Fibroblast of lung (primary cell): ENCODE measurements at regions not wholly inside any gene's neighbourhood (a gene's known extent, or its start where the extent isn't known, plus 50 kb on each side); places are given as distances from the start of the nearest gene placed in this dataset.

Source experiments
- CTCF ChIP-seq, 2 donors: IDR thresholded peaks in 1 of 2; conservative IDR thresholded peaks in 1 of 2; 1 replicate in 1 of 2; 2 replicates in 1 of 2; pipeline ENCODE4 v1.5.1; 2011 to 2012; ENCODE audit warnings: low read length in 2 of 2, control low read depth in 1 of 2, inconsistent platforms in 1 of 2, low read depth in 1 of 2, mild to moderate bottlenecking in 1 of 2
- EZH2 ChIP-seq: IDR thresholded peaks from 2 replicates; pipeline ENCODE4 v1.5.1; 2012; ENCODE audit warnings: low read length, control low read depth, mild to moderate bottlenecking; ENCODE audit errors: missing control alignments

GRCh38 chr4:54914781-54915180, 210.6 kb downstream of the KDR start:
- no peak for TF ChIP-seq CTCF (conservative IDR thresholded peaks at IDR 0.05 in 1 of 2, IDR thresholded peaks at IDR 0.05 in 1 of 2; ENCODE audit: low read depth in 1 of 2, low read length in 2 of 2)
- no peak for TF ChIP-seq EZH2
